ENCODE measurements at regions not wholly inside any gene's neighbourhood (a gene's known extent, or its start where the extent isn't known, plus 50 kb on each side); places are given as distances from the start of the nearest gene placed in this dataset.

GRCh38 chr11:37474889-37475288, 876.9 kb upstream of the RAG2 start:
- no peaks in the 10 kb centered on the region for H3K4me1 Mint-ChIP-seq (ENCODE audit: low read depth)
- peaks cover 12% of the 10 kb centered on the region for H3K9me3 Mint-ChIP-seq (ENCODE audit: low read depth)
- no peaks in the 10 kb centered on the region for H3K36me3 Mint-ChIP-seq (ENCODE audit: insufficient read depth)
- no peak for DNase-seq (ENCODE audit: low spot score, unreplicated experiment)
- no peak overlapping the region for H3K4me3 Mint-ChIP-seq (ENCODE audit: low read depth)
- no peak overlapping the region for H3K27ac Mint-ChIP-seq
- no peaks in the 10 kb centered on the region for H3K27me3 Mint-ChIP-seq
- TF ChIP-seq, protein P1, sequence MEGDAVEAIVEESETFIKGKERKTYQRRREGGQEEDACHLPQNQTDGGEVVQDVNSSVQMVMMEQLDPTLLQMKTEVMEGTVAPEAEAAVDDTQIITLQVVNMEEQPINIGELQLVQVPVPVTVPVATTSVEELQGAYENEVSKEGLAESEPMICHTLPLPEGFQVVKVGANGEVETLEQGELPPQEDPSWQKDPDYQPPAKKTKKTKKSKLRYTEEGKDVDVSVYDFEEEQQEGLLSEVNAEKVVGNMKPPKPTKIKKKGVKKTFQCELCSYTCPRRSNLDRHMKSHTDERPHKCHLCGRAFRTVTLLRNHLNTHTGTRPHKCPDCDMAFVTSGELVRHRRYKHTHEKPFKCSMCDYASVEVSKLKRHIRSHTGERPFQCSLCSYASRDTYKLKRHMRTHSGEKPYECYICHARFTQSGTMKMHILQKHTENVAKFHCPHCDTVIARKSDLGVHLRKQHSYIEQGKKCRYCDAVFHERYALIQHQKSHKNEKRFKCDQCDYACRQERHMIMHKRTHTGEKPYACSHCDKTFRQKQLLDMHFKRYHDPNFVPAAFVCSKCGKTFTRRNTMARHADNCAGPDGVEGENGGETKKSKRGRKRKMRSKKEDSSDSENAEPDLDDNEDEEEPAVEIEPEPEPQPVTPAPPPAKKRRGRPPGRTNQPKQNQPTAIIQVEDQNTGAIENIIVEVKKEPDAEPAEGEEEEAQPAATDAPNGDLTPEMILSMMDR (IDR thresholded peaks at IDR 0.05; ENCODE audit: unreplicated experiment): no peak

DNA sequence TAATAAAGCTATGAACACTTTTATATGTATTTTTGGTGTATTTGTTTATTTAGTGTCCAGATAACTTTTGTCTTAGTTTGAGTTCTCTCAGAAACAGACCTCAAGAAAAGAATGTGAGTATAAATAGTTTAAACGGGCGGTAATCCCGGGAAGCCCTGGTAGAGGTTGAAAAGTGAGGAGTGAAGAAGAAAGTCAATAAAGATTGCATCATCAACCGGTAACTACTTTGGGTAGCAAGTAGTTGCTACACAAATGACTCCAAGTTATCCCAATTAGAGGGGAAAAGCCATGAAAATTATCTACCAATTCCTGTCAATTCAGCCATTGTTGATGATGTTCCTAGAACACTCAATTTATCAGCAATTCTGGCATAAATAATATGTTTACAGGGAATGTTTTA, 870.3 kb upstream of the RAG2 start:
- Mint-ChIP-seq H3K27ac (no peak overlapping the region), H3K9me3 (ENCODE audit: low read depth) (peaks cover 8% of the 10 kb centered on the region), H3K4me3 (ENCODE audit: low read depth) (no peak overlapping the region), H3K4me1 (ENCODE audit: low read depth) (no peaks in the 10 kb centered on the region), H3K36me3 (ENCODE audit: insufficient read depth) (no peaks in the 10 kb centered on the region), H3K27me3 (no peaks in the 10 kb centered on the region)
- no peak for DNase-seq (ENCODE audit: low spot score, unreplicated experiment)
- TF ChIP-seq, protein P1 (IDR thresholded peaks at IDR 0.05; ENCODE audit: unreplicated experiment): no peak

DNA sequence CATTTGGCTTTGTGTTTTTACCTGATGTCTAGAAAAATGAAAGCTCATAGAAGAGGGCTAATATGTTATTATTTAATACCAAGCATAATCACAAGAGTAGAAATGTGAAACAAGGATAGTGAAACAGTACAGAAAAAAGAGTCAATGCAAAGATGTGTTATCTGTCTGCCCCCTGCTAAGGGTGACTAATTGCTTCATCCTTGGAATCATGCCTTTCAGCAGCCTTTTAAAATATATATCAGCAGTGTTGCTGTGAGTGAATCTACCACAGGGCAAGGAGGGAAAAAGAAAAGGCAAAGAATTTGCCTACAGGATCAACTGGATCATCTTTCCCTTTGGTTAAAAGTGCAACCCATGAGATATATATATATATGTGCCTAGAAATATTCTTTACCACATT, 867.2 kb upstream of the RAG2 start:
- Mint-ChIP-seq H3K4me3 (ENCODE audit: low read depth) (no peak overlapping the region), H3K27me3 (no peaks in the 10 kb centered on the region), H3K9me3 (ENCODE audit: low read depth) (peaks cover 9% of the 10 kb centered on the region), H3K27ac (no peak overlapping the region), H3K4me1 (ENCODE audit: low read depth) (no peaks in the 10 kb centered on the region), H3K36me3 (ENCODE audit: insufficient read depth) (no peaks in the 10 kb centered on the region)
- no peak for DNase-seq (ENCODE audit: low spot score, unreplicated experiment)
- TF ChIP-seq, protein P1 (IDR thresholded peaks at IDR 0.05; ENCODE audit: unreplicated experiment): no peak

GRCh38 chr11:37459456-37459855, 861.4 kb upstream of the RAG2 start:
- Mint-ChIP-seq H3K27me3 (no peaks in the 10 kb centered on the region), H3K4me3 (ENCODE audit: low read depth) (no peak overlapping the region), H3K27ac (no peak overlapping the region), H3K4me1 (ENCODE audit: low read depth) (no peaks in the 10 kb centered on the region), H3K9me3 (ENCODE audit: low read depth) (peaks cover 6% of the 10 kb centered on the region), H3K36me3 (ENCODE audit: insufficient read depth) (no peaks in the 10 kb centered on the region)
- TF ChIP-seq, protein P1 (IDR thresholded peaks at IDR 0.05; ENCODE audit: unreplicated experiment): no peak
- no peak for DNase-seq (ENCODE audit: low spot score, unreplicated experiment)

- Mint-ChIP-seq H3K4me3 (ENCODE audit: low read depth) (no peak overlapping the region), H3K9me3 (ENCODE audit: low read depth) (peaks cover 7% of the 10 kb centered on the region), H3K27me3 (no peaks in the 10 kb centered on the region), H3K4me1 (ENCODE audit: low read depth) (peaks cover 15% of the 10 kb centered on the region), H3K27ac (no peak overlapping the region), H3K36me3 (ENCODE audit: insufficient read depth) (no peaks in the 10 kb centered on the region)
- no peak for DNase-seq (ENCODE audit: low spot score, unreplicated experiment)
- TF ChIP-seq, protein P1 (IDR thresholded peaks at IDR 0.05; ENCODE audit: unreplicated experiment): no peak
Observed at GRCh38 chr11:37456746-37457145, 858.7 kb upstream of the RAG2 start.
